HG02571 (cell line): ENCODE measurements at regions not wholly inside any gene's neighbourhood (a gene's known extent, or its start where the extent isn't known, plus 50 kb on each side); places are given as distances from the start of the nearest gene placed in this dataset.

ENCODE experiments used
- ATAC-seq: cut with Tn5 transposase; IDR thresholded peaks from one replicate; pipeline ENCODE4 v1.9.1; 2021; ENCODE audit warnings: mild to moderate bottlenecking, moderate library complexity; ENCODE audit not compliant: unreplicated experiment

- ATAC-seq: no peak
Measured at GRCh38 chr2:143965493-143966164, 554.3 kb downstream of the ZEB2 start.

- ATAC-seq: no peak
Measured at GRCh38 chr2:143964891-143965290, 555.0 kb downstream of the ZEB2 start.

GRCh38 chr2:143960177-143960576, 559.7 kb downstream of the ZEB2 start:
- no peak for ATAC-seq

- no peak for ATAC-seq
Measured at GRCh38 chr2:143957321-143957720, 562.6 kb downstream of the ZEB2 start.

GRCh38 chr2:143955401-143956065, 564.4 kb downstream of the ZEB2 start:
- no peak for ATAC-seq

GRCh38 chr2:143954844-143955243, 565.1 kb downstream of the ZEB2 start:
- ATAC-seq: no peak

GRCh38 chr2:143954186-143954585, 565.7 kb downstream of the ZEB2 start:
- ATAC-seq: no peak

- no peak for ATAC-seq
Measured at GRCh38 chr2:143953451-143954030, 566.4 kb downstream of the ZEB2 start.

- no peak for ATAC-seq
Measured at GRCh38 chr2:143952536-143952935, 567.4 kb downstream of the ZEB2 start.

- ATAC-seq: no peak
Measured at GRCh38 chr2:143950704-143951103, 569.2 kb downstream of the ZEB2 start.

GRCh38 chr2:143949121-143949848, 570.6 kb downstream of the ZEB2 start:
- no peak for ATAC-seq

- ATAC-seq: no peak
Measured at GRCh38 chr2:143948710-143949109, 571.2 kb downstream of the ZEB2 start.

GRCh38 chr2:143946436-143947391, 573.2 kb downstream of the ZEB2 start:
- ATAC-seq: no peak

GRCh38 chr2:143942486-143942885, 577.4 kb downstream of the ZEB2 start:
- ATAC-seq: no peak

- no peak for ATAC-seq
Measured at GRCh38 chr2:143940720-143941119, 579.2 kb downstream of the ZEB2 start.

- no peak for ATAC-seq
Measured at GRCh38 chr2:143939626-143940330, 580.1 kb downstream of the ZEB2 start.

- ATAC-seq: peak; percentile 8
Measured at GRCh38 chr2:143937723-143938350, 582.1 kb downstream of the ZEB2 start.

GRCh38 chr2:143936848-143937722, 582.8 kb downstream of the ZEB2 start:
- peak; percentile 56 for ATAC-seq

- no peak for ATAC-seq
Measured at GRCh38 chr2:143936538-143936847, 583.4 kb downstream of the ZEB2 start.
